Stimulated activated naive B cell treated with anti-CD40 and anti-IgM and Interleukin-4, amounts not matched to agents 10 μg/mL and 1 μg/mL and 100 μg/mL, for 72 hours (primary cell): ENCODE measurements at regions not wholly inside any gene's neighbourhood (a gene's known extent, or its start where the extent isn't known, plus 50 kb on each side); places are given as distances from the start of the nearest gene placed in this dataset.

Experiments
- ATAC-seq, 2 donors: fragments of 150-1000 bp; cut with Tn5 transposase; replicated peaks; 2 replicates each; pipeline ENCODE4 v1.10.0; 2021; ENCODE audit warnings: moderate library complexity in 1 of 2
- DNase-seq: peaks from one replicate; pipeline ENCODE4 v3.0.0; 2021
- H3K27ac Mint-ChIP-seq: one replicate; pipeline ENCODE4 v1.8.0; 2022; ENCODE audit warnings: mild to moderate bottlenecking, mixed read lengths
- H3K27me3 Mint-ChIP-seq, 2 donors: one replicate each; pipeline ENCODE4 v1.8.0; 2022; ENCODE audit warnings: mixed read lengths in 2 of 2
- H3K36me3 Mint-ChIP-seq, 2 donors: one replicate each; pipeline ENCODE4 v1.8.0; 2022; ENCODE audit warnings: mixed read lengths in 2 of 2, mild to moderate bottlenecking in 1 of 2
- H3K4me1 Mint-ChIP-seq, 2 donors: one replicate each; pipeline ENCODE4 v1.8.0; 2022; ENCODE audit warnings: mixed read lengths in 2 of 2, mild to moderate bottlenecking in 1 of 2
- H3K4me3 Mint-ChIP-seq, 2 donors: one replicate each; pipeline ENCODE4 v1.8.0; 2022; ENCODE audit warnings: mild to moderate bottlenecking in 2 of 2, mixed read lengths in 2 of 2, moderate library complexity in 1 of 2
- H3K9me3 Mint-ChIP-seq, 2 donors: one replicate each; pipeline ENCODE4 v1.8.0; 2022; ENCODE audit warnings: mixed read lengths in 2 of 2, mild to moderate bottlenecking in 1 of 2

DNA sequence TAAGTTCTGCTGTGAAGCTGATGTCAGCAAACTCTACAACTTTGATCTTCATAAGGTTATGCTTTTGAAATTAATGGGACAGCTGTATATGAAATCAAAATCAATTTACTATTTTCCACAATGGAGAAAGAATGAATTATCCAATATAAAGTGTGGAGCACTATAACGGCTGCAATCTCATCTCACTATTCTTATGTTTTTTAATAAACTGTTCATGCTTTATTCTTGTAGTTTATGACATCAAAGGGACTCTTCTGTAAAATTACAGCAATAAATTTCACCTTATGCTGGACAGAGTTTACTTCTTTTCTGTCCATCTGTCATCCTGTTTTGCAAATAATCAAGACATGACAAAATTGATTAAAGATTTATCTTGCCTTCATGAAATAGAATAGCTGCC is 192.5 kb downstream of the TECRL start:
- Mint-ChIP-seq H3K27me3 (no peaks in the 10 kb centered on the region), H3K4me1 (no peaks in the 10 kb centered on the region), H3K9me3 (peaks cover 4 to 6% of the 10 kb centered on the region in 2 donors), H3K36me3 (no peaks in the 10 kb centered on the region), H3K4me3 (no peak overlapping the region), H3K27ac (no peak overlapping the region)
- ATAC-seq (no peak), DNase-seq (no peak)

GRCh38 chr4:64205376-64205775 is 203.9 kb downstream of the TECRL start:
- no peak for DNase-seq
- H3K27ac Mint-ChIP-seq = no peak overlapping the region
- H3K36me3 Mint-ChIP-seq = no peaks in the 10 kb centered on the region
- peaks cover 4 to 5% of the 10 kb centered on the region in 2 donors for H3K9me3 Mint-ChIP-seq
- H3K27me3 Mint-ChIP-seq = no peaks in the 10 kb centered on the region
- no peaks in the 10 kb centered on the region for H3K4me1 Mint-ChIP-seq
- no peak overlapping the region for H3K4me3 Mint-ChIP-seq
- ATAC-seq = no peak

- no peak overlapping the region for H3K4me3 Mint-ChIP-seq
- no peak for DNase-seq
- no peak for ATAC-seq
- no peaks in the 10 kb centered on the region for H3K4me1 Mint-ChIP-seq
- no peaks in the 10 kb centered on the region for H3K27me3 Mint-ChIP-seq
- no peaks in the 10 kb centered on the region for H3K36me3 Mint-ChIP-seq
- H3K9me3 Mint-ChIP-seq = peaks cover 2 to 4% of the 10 kb centered on the region in 2 donors
- no peak overlapping the region for H3K27ac Mint-ChIP-seq
Measured at GRCh38 chr4:64200001-64200555, 209.2 kb downstream of the TECRL start.

DNA sequence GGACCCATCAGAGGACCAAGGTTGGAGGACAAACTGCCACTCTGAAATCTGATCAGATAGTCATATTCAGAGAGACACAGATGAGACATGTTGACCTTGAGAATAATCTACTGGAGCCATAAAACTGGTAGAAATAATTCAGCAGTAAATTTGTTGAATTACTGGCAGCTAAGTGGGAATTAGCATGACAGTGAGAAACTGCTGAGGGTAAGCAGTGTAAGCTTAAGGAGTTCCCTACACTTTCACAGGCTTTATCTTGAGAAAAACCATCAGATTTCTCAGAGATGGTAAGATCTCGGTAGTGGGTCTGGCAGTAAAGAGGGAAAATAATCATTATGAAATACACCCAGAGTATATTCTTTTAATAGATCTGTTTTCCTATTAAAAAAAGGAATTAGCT is 213.7 kb downstream of the TECRL start:
- Mint-ChIP-seq H3K27me3 (no peaks in the 10 kb centered on the region), H3K36me3 (no peaks in the 10 kb centered on the region), H3K27ac (no peak overlapping the region), H3K4me3 (no peak overlapping the region), H3K9me3 (peaks cover 1 to 11% of the 10 kb centered on the region in 2 donors), H3K4me1 (no peaks in the 10 kb centered on the region)
- ATAC-seq (no peak), DNase-seq (no peak)

DNA sequence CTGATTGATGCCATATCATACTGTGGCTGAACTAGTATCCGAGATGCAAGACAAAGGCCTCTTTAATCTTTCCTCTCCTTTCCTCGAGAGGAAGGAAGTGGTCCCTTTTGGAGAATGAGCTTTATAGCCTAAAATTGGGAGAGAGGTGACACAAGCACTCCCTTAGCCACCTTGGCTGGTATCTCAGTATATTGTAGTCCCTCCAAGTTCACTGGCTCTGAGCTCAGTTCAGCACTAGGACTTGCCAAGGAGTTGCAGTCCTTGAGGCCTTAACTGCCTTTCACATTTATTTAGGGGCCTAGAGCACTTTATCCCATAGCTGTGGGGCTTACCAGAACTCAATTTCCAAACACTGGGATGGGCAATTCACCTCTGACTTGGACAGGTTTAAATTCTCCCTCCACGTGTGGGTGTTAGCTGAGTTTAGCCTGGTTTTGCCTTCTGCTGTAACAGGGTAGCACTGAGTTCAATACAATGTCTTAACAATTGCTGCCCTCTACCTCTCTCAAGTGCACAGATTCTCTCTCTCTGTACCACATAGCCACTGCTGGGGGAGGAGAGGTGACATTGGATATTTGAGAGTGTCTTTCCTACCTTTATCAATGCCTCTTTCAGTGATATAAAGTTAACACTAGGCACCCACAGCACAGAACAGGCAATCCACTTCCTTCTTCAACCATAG is 216.4 kb downstream of the TECRL start:
- H3K27ac Mint-ChIP-seq = no peak overlapping the region
- no peaks in the 10 kb centered on the region for H3K36me3 Mint-ChIP-seq
- H3K27me3 Mint-ChIP-seq = no peaks in the 10 kb centered on the region
- ATAC-seq = no peak
- H3K9me3 Mint-ChIP-seq = peaks cover 1 to 7% of the 10 kb centered on the region in 2 donors
- no peak overlapping the region for H3K4me3 Mint-ChIP-seq
- DNase-seq = no peak
- H3K4me1 Mint-ChIP-seq = no peaks in the 10 kb centered on the region

DNA sequence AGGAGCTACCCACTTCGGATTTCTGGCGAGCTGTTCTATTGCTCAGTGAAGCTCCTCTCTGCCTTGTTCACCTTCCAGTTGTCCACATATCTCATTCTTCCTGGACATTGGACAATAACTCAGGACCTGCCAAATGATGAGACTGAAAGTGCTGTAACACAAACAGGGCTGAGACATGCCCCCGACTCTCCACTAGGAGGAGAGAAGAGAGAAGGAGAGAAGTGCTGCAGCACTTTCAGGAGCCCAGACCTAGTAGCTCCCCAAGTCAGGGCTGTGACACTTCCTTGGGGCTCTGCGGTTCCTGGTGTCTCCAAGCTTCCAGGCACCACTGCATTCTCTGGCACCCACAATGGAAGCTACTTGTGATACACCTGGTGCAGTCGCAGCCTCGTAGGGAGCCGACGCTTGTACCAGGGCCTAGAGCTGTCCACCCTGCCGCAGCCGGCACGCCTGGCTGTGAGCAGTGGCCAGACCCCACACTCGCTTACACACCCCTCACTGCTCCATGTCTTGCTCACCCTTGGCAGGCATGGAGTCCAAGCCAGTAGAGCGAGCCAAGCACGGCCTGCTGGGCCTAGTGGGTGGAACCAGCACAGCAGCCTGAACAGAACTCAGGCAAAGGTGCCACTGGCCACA is 234.9 kb downstream of the TECRL start:
- H3K27ac Mint-ChIP-seq = no peak overlapping the region
- no peaks in the 10 kb centered on the region for H3K36me3 Mint-ChIP-seq
- no peak overlapping the region for H3K4me3 Mint-ChIP-seq
- DNase-seq = no peak
- peak in 1 of 2 donors; percentile 16 for ATAC-seq
- no peaks in the 10 kb centered on the region for H3K9me3 Mint-ChIP-seq
- no peaks in the 10 kb centered on the region for H3K4me1 Mint-ChIP-seq
- no peaks in the 10 kb centered on the region for H3K27me3 Mint-ChIP-seq

DNA sequence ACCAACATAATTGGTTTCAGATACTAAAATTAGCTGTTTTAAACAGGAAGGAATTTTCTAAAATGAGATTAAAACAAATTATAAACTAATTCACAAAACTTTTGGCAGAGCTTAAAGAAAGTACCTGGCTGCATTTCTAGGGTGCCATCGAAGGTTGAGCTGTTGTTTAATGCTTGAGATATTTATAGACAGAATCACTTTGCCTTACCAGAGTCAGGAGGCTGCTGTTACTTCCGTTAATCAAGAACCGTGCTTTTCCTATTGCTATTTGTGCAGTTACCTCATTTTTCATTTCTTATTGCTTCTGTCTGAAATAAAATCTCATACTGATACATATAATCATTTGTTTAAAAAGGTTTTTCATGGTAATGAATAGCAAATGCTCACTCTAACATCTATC is 242.9 kb downstream of the TECRL start:
- DNase-seq (no peak), ATAC-seq (no peak)
- Mint-ChIP-seq H3K27me3 (no peaks in the 10 kb centered on the region), H3K36me3 (no peaks in the 10 kb centered on the region), H3K9me3 (peaks cover 0 to 3% of the 10 kb centered on the region in 2 donors), H3K4me1 (no peaks in the 10 kb centered on the region), H3K4me3 (no peak overlapping the region), H3K27ac (no peak overlapping the region)

DNA sequence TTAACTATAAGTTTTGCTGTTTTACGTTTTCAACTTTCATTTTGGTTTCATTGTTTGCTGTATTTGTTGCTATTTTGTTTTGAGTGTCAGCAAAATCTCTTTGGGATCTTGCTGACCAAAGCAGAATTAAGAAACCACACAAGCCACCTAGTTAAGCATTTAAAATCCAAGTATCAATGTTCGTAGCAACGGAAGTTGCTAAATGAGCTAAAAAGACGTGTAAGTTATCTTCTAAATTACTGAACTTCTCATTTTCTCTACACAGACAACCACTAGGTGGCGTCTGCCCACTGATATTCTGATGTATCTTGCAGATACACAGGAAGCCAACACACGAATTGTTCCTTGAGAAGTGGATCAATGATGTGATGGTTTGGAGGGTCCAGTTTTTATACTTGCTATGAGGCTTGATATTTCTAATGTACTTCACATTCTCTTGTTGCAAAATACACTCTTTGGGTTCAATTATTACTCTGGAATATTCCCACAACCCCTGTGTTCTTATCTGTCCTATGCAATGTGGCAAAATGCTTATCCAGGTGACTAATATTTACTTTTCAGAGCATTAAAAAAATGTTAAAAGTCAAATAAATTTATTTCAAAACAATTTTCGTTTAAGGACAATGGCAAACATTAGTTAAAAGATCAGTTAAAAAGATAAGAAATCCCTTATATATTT is 250.5 kb downstream of the TECRL start:
- Mint-ChIP-seq H3K27ac (no peak overlapping the region), H3K9me3 (no peaks in the 10 kb centered on the region), H3K4me1 (peaks cover 0 to 2% of the 10 kb centered on the region in 2 donors), H3K4me3 (peak overlapping the region in 1 of 2 donors; percentile 43), H3K36me3 (no peaks in the 10 kb centered on the region), H3K27me3 (no peaks in the 10 kb centered on the region)
- DNase-seq (no peak), ATAC-seq (peak; percentile 62 to 67)

- H3K27me3 Mint-ChIP-seq = no peaks in the 10 kb centered on the region
- H3K4me3 Mint-ChIP-seq = no peak overlapping the region
- H3K9me3 Mint-ChIP-seq = no peaks in the 10 kb centered on the region
- H3K4me1 Mint-ChIP-seq = peaks cover 0 to 2% of the 10 kb centered on the region in 2 donors
- DNase-seq = no peak
- ATAC-seq = no peak
- H3K36me3 Mint-ChIP-seq = no peaks in the 10 kb centered on the region
- no peak overlapping the region for H3K27ac Mint-ChIP-seq
Measured at GRCh38 chr4:64157397-64157796, 251.9 kb downstream of the TECRL start.

- ATAC-seq (peak in 1 of 2 donors; percentile 45), DNase-seq (no peak)
- H3K4me3 Mint-ChIP-seq = no peak overlapping the region
Measured at GRCh38 chr4:64156253-64156652, 253.0 kb downstream of the TECRL start.

DNA sequence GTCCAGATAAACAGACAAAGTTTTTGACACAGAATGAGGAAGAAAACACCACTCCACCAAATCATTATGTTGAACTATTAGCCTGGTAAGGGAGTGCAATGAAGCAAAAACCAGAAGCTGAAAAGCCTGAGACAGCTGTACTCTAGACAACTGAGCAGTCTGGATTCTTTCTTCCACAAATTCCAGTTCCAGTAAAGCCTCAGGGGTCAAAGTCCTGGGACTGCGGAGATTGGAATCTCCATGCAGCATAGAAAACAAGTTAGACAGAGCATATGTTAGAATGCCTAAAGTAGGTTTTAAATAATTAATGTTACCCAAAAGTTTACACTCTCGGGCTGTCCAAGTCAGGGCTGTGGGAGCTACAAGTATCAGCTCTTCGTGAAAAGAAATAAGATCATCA is 263.2 kb downstream of the TECRL start:
- no peak overlapping the region for H3K4me3 Mint-ChIP-seq
- no peaks in the 10 kb centered on the region for H3K27me3 Mint-ChIP-seq
- ATAC-seq = no peak

More at GRCh38 chr4:64156253-64156652, 253.0 kb downstream of the TECRL start:
- no peaks in the 10 kb centered on the region for H3K27me3 Mint-ChIP-seq
- H3K9me3 Mint-ChIP-seq = no peaks in the 10 kb centered on the region
- peaks cover 0 to 2% of the 10 kb centered on the region in 2 donors for H3K4me1 Mint-ChIP-seq
- no peak overlapping the region for H3K27ac Mint-ChIP-seq
- no peaks in the 10 kb centered on the region for H3K36me3 Mint-ChIP-seq

DNA sequence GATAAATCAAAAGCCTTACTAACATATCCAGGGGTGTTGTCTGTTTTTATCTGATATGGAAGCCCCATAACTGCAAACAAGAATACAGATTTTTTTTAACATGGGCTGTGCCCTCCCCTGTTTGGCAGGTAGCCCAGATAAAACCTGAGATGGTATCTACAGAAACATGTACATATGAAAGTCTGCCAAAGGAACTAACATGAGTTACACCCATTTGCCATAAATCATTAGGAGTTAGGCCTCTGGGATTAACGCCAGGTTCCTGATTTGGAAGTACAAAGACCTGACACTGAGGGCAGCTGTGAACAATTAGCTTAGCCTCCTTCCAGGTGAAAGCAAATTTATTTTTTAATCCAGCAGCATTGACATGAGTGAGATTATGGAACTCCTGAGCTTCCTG is 264.3 kb downstream of the TECRL start:
- Mint-ChIP-seq H3K27me3 (no peaks in the 10 kb centered on the region), H3K36me3 (no peaks in the 10 kb centered on the region), H3K4me3 (no peak overlapping the region), H3K4me1 (no peaks in the 10 kb centered on the region), H3K27ac (no peak overlapping the region), H3K9me3 (peaks cover 8 to 17% of the 10 kb centered on the region in 2 donors)
- DNase-seq (no peak), ATAC-seq (no peak)

More for the DNA sequence above, 263.2 kb downstream of the TECRL start:
- no peaks in the 10 kb centered on the region for H3K4me1 Mint-ChIP-seq
- H3K27ac Mint-ChIP-seq = no peak overlapping the region
- DNase-seq = no peak
- no peaks in the 10 kb centered on the region for H3K36me3 Mint-ChIP-seq
- H3K9me3 Mint-ChIP-seq = peaks cover 8 to 15% of the 10 kb centered on the region in 2 donors

DNA sequence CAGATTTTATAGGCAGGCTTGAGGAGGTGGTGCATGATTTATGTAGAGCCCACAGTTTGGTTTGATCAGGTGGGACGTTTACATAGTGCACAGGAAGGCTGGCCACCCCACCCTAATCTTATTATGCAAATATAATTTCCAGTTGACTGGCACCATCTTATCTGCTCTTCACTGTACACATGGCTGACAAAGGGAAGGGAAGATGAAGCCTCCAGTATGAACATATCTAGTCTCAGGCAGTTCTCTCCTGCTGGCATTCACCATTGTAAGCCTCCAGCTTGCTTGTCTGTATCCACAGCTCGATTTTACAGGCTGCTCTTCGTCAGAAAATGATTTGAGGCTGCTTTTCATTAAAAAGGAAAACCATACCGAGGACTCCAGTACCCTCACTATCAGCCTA is 278.3 kb downstream of the TECRL start:
- ATAC-seq = no peak
- no peak overlapping the region for H3K4me3 Mint-ChIP-seq
- no peaks in the 10 kb centered on the region for H3K36me3 Mint-ChIP-seq

GRCh38 chr4:64125354-64125753 is 283.9 kb downstream of the TECRL start:
- no peaks in the 10 kb centered on the region for H3K4me1 Mint-ChIP-seq
- H3K27me3 Mint-ChIP-seq = no peaks in the 10 kb centered on the region
- DNase-seq (no peak), ATAC-seq (no peak)
- peaks cover 7 to 13% of the 10 kb centered on the region in 2 donors for H3K9me3 Mint-ChIP-seq
- H3K36me3 Mint-ChIP-seq = no peaks in the 10 kb centered on the region
- H3K4me3 Mint-ChIP-seq = no peak overlapping the region
- no peak overlapping the region for H3K27ac Mint-ChIP-seq

More for the DNA sequence above, 278.3 kb downstream of the TECRL start:
- Mint-ChIP-seq H3K4me1 (no peaks in the 10 kb centered on the region), H3K27ac (no peak overlapping the region), H3K27me3 (no peaks in the 10 kb centered on the region), H3K9me3 (no peaks in the 10 kb centered on the region)
- no peak for DNase-seq
